Bone marrow (tissue), 2 donors: ENCODE measurements at regions not wholly inside any gene's neighbourhood (a gene's known extent, or its start where the extent isn't known, plus 50 kb on each side); places are given as distances from the start of the nearest gene placed in this dataset.
"Not testable (repeated sequence)": the region's sequence is repeated elsewhere in the genome, so short reads cannot be mapped to it uniquely, and the experiment has no call there.

Experiments
- DNase-seq, 2 donors: peaks; one replicate each; lab custom pipeline; 2025; lab: John Stamatoyannopoulos, UW

DNA sequence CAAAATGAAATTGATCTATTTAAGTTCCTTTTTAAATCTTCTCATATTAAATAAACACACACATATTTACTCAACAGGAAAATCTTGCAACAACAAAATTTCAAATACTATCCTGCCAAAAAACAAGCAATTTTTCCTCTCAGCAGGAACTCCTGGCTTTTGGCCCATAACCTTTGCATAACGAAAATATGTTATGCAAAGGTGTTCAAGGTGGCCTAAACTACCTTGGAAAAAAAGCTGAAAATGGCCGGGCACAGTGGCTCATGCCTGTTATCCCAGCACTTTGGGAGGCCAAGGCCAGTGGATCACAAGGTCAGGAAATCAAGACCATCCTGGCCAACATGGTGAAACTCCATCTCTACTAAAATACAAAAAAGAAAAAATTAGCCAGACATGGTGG lies 424.3 kb upstream of the ZNF337 start:
- not testable (repeated sequence) for DNase-seq

DNA sequence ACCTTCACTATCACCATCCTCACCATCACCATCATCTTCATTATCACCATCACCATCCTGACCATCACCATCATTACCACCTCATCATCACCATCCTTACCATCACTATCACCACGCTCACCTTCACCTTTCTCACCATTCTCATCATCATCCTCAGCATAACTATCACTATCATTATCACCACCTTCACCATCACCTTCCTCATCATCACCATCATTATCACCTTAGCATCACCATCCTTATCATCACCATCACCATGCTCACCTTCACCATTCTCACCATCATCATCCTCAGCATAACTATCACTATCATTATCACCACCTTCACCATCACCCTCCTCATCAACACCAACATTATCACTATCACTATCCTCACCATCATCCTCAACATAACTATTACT lies 397.8 kb upstream of the ZNF337 start:
- not testable (repeated sequence) for DNase-seq

- DNase-seq: not testable (repeated sequence)
Measured at GRCh38 chr20:26091921-26092320, 395.3 kb upstream of the ZNF337 start.

- not testable (repeated sequence) for DNase-seq
Measured at GRCh38 chr20:26086195-26086594, 389.5 kb upstream of the ZNF337 start.

- DNase-seq: not testable (repeated sequence)
Measured at GRCh38 chr20:26073972-26074371, 377.3 kb upstream of the ZNF337 start.

DNA sequence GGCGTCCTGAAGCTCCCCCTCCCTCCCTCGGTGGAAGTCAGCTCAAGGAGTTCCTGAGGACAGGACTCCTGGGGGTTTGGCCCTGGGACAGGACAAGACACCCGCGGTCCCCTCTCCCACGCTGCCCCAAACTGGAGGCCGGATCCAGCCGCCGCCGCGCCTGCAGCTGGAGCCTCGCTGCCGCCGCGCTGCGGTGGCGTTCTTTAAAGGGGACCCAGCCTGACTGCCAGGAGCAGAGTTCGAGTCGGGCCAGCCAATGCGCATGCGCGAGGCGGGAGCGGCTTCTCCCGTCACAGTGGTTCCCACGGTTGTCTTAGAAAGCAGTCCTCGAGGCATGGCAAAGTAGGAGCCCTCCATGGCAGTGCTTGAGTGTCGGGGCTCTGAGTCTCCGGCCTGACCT lies 362.7 kb upstream of the ZNF337 start:
- DNase-seq: not testable (repeated sequence)

- not testable (repeated sequence) for DNase-seq
Measured at GRCh38 chr20:26058446-26058845, 361.8 kb upstream of the ZNF337 start.

DNA sequence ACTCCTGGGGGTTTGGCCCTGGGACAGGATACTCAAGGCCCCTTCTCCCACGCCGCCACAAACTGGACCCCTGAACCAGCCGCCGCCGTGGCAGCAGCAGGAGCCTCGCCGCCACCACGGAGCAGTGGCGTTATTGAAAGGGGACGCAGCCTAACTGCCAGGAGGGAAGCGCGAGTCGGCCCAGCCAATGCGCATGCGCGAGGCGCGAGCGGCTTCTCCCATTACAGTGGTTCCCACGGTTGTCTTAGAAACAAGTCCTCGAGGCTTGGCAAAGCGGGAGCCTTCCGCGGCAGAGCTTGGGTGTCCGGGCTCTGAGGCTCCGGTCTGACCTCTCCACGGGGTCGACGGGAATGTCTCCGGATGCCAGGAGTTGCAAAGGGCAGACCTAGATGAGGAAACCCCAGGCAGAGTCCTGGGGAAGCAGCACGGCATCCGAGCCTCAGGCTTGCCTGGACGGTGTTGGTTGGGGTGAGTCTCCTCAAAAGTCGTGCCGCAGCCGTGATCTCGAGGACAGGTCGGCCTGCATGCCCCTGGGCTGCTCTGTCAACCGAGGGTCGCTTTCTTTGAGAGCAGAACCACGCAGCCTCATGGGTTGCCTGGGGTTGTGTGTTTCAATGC lies 360.6 kb upstream of the ZNF337 start:
- not testable (repeated sequence) for DNase-seq

DNA sequence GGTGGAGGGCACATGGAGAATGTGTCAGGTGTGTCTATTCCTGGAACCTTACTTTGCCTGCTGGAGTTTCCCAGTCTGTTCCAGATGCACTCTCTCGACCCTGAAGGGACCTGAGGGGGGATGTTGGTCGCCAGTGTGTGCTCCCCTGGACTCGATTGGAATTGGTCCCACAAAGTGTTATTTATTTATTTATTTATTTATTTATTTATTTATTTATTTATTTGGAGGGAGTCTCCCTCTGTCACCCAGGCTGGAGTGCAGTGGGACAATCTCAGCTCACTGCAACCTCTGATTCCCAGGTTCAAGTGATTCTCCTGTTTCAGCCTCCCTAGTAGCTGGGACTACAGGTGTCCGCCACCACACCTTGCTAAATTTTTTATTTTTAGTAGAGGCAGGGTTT lies 329.1 kb upstream of the ZNF337 start:
- DNase-seq: not testable (repeated sequence)

DNA sequence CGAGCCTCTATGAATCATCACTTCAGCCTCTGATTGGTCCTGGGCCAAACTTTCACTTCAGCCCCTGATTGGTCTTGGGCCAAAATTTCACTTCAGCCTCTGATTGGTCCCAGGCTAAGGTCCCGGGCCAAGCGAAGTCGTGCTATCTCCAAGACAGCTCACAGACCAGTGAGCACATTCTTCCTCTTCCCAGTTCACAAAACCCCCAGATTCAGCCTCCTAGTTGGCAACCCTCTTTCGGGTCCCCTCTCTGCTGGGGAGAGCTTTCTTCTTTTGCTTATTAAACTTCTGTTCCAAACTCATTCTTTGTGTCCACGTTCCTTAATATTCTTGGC lies 314.3 kb upstream of the ZNF337 start:
- not testable (repeated sequence) for DNase-seq

GRCh38 chr20:26010224-26010941 lies 313.7 kb upstream of the ZNF337 start:
- not testable (repeated sequence) for DNase-seq

DNA sequence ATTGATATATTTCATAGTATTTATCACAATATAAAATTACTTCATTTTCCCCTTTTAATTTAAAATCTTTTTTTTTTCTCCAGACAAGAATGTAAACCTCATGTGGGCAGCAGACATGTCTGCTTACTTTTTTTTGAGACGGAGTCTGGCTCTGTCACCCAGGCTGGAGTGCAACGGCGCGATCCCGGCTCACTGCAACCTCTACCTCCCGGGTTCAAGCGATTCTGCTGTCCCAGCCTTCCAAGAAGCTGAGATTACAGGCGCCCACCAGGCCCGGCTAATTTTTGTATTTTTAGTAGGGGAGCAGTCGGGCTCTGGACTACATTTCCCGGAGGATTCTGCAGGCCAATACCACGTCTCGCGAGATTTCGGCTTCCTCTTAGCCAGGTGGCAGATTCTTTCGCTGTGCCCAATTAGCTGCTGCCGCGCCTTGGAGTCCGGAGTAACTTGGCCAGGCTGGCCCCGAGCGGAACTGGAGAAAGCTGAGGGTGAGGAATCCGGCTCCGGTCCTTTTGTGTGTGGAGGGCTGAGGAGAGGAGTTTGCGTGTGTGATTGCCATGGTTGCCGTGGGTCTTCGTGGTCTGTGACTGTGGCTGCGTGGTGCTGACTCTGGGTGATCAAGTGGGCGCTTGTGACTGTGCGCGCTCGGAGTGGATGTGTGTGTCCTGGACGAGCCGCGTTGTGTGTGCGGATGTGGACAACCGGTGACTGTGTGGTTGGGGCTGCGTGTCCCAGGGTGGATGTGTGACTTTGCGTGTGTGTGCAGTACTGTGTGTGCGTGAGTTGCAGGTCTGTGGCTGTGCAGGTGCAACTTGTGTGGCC lies 313.0 kb upstream of the ZNF337 start:
- DNase-seq: peak in 1 of 2 donors; percentile 11

GRCh38 chr20:26008026-26008425 lies 311.4 kb upstream of the ZNF337 start:
- not testable (repeated sequence) for DNase-seq

- not testable (repeated sequence) for DNase-seq
Measured at GRCh38 chr20:26006164-26006563, 309.5 kb upstream of the ZNF337 start.

DNA sequence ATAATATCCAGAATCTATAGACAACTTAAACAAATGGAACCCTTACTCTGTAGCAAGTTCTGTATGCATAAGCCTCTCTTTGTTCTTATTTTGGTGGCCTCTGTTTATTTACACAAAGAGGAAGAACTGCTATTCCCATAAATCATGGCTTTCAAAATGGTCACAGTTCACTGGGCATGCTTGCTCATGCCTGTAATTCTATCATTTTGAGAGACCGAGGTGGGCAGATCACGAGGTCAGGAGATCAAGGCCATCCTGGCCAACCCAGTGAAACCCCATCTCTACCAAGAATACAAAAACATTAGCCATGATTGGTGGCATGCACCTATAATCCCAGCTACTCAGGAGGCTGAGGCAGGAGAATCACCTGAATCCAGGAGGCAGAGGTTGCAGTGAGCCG lies 307.3 kb upstream of the ZNF337 start:
- DNase-seq: not testable (repeated sequence)

DNA sequence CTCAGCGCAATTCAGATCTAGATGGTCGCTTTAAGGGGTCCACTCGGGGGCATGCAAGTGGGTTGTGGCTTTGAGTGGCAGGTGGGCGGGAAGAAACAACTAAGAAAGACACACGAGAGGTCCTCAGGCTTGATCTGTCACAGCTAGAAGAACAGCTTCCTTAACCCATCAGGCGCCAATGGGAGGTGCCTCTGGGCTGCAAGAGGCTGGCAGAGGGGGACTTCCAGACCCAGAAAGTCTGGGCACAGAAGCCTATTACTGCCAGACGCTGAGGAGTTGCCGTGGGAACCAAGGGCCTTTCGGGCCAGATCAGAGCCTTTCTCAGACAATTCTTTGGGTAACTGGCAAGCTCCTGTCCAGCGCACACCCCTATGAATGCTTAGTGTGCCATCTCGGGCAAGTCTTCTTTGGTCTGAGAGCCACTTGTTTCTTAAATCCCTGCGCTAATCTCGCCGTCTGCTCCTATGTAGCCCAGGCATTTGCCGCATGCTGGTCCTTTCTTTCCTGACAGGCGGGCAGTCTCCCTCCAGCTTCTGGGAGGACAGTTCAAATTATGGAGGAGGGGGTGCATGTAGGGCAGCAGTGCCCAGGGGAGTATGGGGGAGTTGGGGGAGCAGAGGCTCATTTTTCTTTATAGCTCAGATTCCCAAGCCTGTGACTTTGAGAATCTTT lies 300.9 kb upstream of the ZNF337 start:
- not testable (repeated sequence) for DNase-seq

GRCh38 chr20:25992146-25992545 lies 295.5 kb upstream of the ZNF337 start:
- no peak for DNase-seq

DNA sequence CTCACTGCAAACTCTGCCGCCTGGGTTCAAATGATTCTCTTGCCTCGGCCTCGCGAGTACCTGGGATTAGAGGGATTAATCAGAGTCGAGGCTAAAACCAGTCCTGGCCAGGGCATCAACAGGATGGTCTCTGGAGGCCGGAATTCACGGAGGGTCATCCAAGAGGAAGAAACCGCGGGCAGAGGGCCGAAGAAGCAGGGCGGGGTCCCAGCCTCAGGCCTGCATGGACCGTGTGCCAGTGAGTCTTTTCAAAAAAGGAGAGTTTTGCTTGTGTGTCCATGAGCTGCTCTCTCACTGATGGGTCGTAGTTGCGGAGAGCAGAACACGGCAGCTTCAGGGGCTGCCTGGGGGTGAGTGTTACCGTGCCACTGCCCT lies 295.1 kb upstream of the ZNF337 start:
- DNase-seq: no peak

- DNase-seq: no peak
Measured at GRCh38 chr20:25991051-25991755, 294.6 kb upstream of the ZNF337 start.

GRCh38 chr20:25989686-25990085 lies 293.0 kb upstream of the ZNF337 start:
- DNase-seq: not testable (repeated sequence)

DNA sequence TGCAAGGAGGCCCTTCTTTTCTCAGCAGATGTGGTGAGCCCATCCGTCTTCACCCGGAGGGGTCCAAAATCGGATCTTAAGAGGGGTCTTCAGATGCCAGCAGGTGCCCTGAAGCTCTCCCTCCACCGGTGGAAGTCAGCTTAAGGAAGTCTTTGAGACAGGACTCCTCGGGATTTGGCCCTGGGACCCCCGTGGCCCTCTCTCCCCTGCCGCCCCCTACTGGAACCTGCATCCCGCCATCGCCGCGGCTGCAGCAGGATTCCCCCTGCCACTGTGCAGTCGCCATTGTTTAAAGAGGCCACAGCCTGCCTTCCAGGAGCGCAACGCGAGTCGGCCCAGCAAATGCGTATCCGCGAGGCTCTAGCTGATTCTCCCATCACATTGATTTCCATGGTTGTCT lies 292.5 kb upstream of the ZNF337 start:
- DNase-seq: no peak
